UCSD-AML1 (cell line): ENCODE measurements at regions not wholly inside any gene's neighbourhood (a gene's known extent, or its start where the extent isn't known, plus 50 kb on each side); places are given as distances from the start of the nearest gene placed in this dataset.

Source experiments
- DNase-seq: peaks from one replicate; lab custom pipeline; 2025; ENCODE audit not compliant: unreplicated experiment; lab: John Stamatoyannopoulos, UW

- no peak for DNase-seq
These were observed 538.6 kb upstream of the JARID2 start for GRCh38 chr6:14707276-14707675.

GRCh38 chr6:14707971-14708465 lies 537.9 kb upstream of the JARID2 start:
- DNase-seq = no peak

GRCh38 chr6:14709066-14709670 lies 536.7 kb upstream of the JARID2 start:
- DNase-seq = no peak

GRCh38 chr6:14709900-14710299 lies 536.0 kb upstream of the JARID2 start:
- no peak for DNase-seq

- no peak for DNase-seq
These were observed 535.4 kb upstream of the JARID2 start for GRCh38 chr6:14710421-14710820.

GRCh38 chr6:14711056-14711703 lies 534.7 kb upstream of the JARID2 start:
- DNase-seq = peak; percentile 67

GRCh38 chr6:14711704-14712379 lies 534.0 kb upstream of the JARID2 start:
- no peak for DNase-seq

GRCh38 chr6:14713008-14713960 lies 532.6 kb upstream of the JARID2 start:
- DNase-seq = no peak

- DNase-seq = no peak
These were observed 531.8 kb upstream of the JARID2 start for GRCh38 chr6:14713966-14714631.

GRCh38 chr6:14715076-14715475 lies 530.8 kb upstream of the JARID2 start:
- no peak for DNase-seq

- DNase-seq = no peak
These were observed 529.2 kb upstream of the JARID2 start for GRCh38 chr6:14716499-14717146.

GRCh38 chr6:14717307-14717706 lies 528.6 kb upstream of the JARID2 start:
- no peak for DNase-seq

- no peak for DNase-seq
These were observed 527.0 kb upstream of the JARID2 start for GRCh38 chr6:14718861-14719260.

GRCh38 chr6:14719270-14719669 lies 526.6 kb upstream of the JARID2 start:
- no peak for DNase-seq

- DNase-seq = no peak
These were observed 525.3 kb upstream of the JARID2 start for GRCh38 chr6:14720411-14721102.

GRCh38 chr6:14721103-14721758 lies 524.6 kb upstream of the JARID2 start:
- DNase-seq = no peak

GRCh38 chr6:14722001-14722562 lies 523.8 kb upstream of the JARID2 start:
- no peak for DNase-seq

GRCh38 chr6:14722704-14723103 lies 523.2 kb upstream of the JARID2 start:
- DNase-seq = no peak
